GM19397 (cell line): ENCODE measurements at regions not wholly inside any gene's neighbourhood (a gene's known extent, or its start where the extent isn't known, plus 50 kb on each side); places are given as distances from the start of the nearest gene placed in this dataset.

Source experiments
- ATAC-seq: cut with Tn5 transposase; IDR thresholded peaks from one replicate; pipeline ENCODE4 v1.9.1; 2021; ENCODE audit warnings: mild to moderate bottlenecking, moderate library complexity; ENCODE audit not compliant: unreplicated experiment

GRCh38 chr13:81762449-81762848, 1421.5 kb upstream of the SPRY2 start:
- ATAC-seq, result no peak

- ATAC-seq, result no peak
Observed at GRCh38 chr13:81760316-81760715, 1419.4 kb upstream of the SPRY2 start.

- no peak for ATAC-seq
Observed at GRCh38 chr13:81757348-81757970, 1416.5 kb upstream of the SPRY2 start.

GRCh38 chr13:81745391-81745790, 1404.5 kb upstream of the SPRY2 start:
- no peak for ATAC-seq

GRCh38 chr13:81738364-81738763, 1397.4 kb upstream of the SPRY2 start:
- ATAC-seq, result no peak

- ATAC-seq, result no peak
Observed at GRCh38 chr13:81726037-81726726, 1385.3 kb upstream of the SPRY2 start.

GRCh38 chr13:81722456-81722855, 1381.5 kb upstream of the SPRY2 start:
- no peak for ATAC-seq

GRCh38 chr13:81721400-81721799, 1380.5 kb upstream of the SPRY2 start:
- no peak for ATAC-seq

- ATAC-seq, result no peak
Observed at GRCh38 chr13:81714513-81714912, 1373.6 kb upstream of the SPRY2 start.

GRCh38 chr13:81713201-81713600, 1372.3 kb upstream of the SPRY2 start:
- no peak for ATAC-seq

- ATAC-seq, result no peak
Observed at GRCh38 chr13:81697826-81698225, 1356.9 kb upstream of the SPRY2 start.

- ATAC-seq, result no peak
Observed at GRCh38 chr13:81686877-81687276, 1346.0 kb upstream of the SPRY2 start.

- ATAC-seq, result no peak
Observed at GRCh38 chr13:81683521-81683920, 1342.6 kb upstream of the SPRY2 start.

- ATAC-seq, result no peak
Observed at GRCh38 chr13:81682081-81682630, 1341.2 kb upstream of the SPRY2 start.

GRCh38 chr13:81677857-81678256, 1336.9 kb upstream of the SPRY2 start:
- ATAC-seq, result no peak

GRCh38 chr13:81676008-81676407, 1335.1 kb upstream of the SPRY2 start:
- ATAC-seq, result no peak

- no peak for ATAC-seq
Observed at GRCh38 chr13:81671064-81671463, 1330.1 kb upstream of the SPRY2 start.

GRCh38 chr13:81670048-81670447, 1329.1 kb upstream of the SPRY2 start:
- ATAC-seq, result no peak

GRCh38 chr13:81664872-81665271, 1323.9 kb upstream of the SPRY2 start:
- no peak for ATAC-seq

- no peak for ATAC-seq
Observed at GRCh38 chr13:81659984-81660383, 1319.1 kb upstream of the SPRY2 start.

GRCh38 chr13:81658598-81659370, 1317.9 kb upstream of the SPRY2 start:
- no peak for ATAC-seq
